ENCODE measurements at regions not wholly inside any gene's neighbourhood (a gene's known extent, or its start where the extent isn't known, plus 50 kb on each side); places are given as distances from the start of the nearest gene placed in this dataset.

DNA sequence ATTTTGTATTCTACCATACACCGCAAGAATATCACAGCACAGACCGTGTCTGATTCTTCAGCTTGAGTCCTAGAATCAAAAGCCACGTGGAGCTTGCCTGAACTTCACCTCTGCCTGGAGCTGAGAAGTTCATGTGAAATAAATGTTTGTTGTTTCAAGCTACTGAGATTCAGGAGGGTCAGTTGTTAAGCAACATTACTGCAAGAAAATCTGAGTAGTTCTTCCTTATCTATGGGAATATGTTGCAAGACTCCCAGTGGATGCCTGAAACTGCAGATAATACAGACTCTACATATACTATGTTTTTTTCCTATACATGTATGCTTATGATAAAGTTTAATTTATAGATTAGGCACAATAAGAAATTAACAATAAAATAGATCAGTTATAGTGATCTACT, 995.3 kb downstream of the TBC1D22A start:
- Histone ChIP-seq H3K4me2 (ENCODE audit: low read depth, low read length, poor library complexity, severe bottlenecking) (no peak overlapping the region), H3K9me2 (replicated peaks; ENCODE audit: insufficient read depth, low read length) (no peaks in the 10 kb centered on the region), H2AFZ (ENCODE audit: low read depth, low read length, severe bottlenecking) (no peak overlapping the region), H3K27me3 (ENCODE audit: low read length) (no peaks in the 10 kb centered on the region), H3K9ac (ENCODE audit: low read length) (no peak overlapping the region), H3K36me3 (ENCODE audit: low read length) (no peaks in the 10 kb centered on the region), H3K27ac (ENCODE audit: low read depth, low read length) (no peak overlapping the region), H3K79me2 (ENCODE audit: insufficient read depth, low read length) (no peaks in the 10 kb centered on the region), H3K9me3 (ENCODE audit: insufficient read depth, low read length) (no peaks in the 10 kb centered on the region), H4K20me1 (ENCODE audit: low read depth, low read length) (no peaks in the 10 kb centered on the region), H3K4me3 (ENCODE audit: insufficient read depth, low read length, poor library complexity, severe bottlenecking) (no peak overlapping the region), H3F3A (ENCODE audit: insufficient read depth) (no peaks in the 10 kb centered on the region)
- TF ChIP-seq EZH2phosphoT487 (conservative IDR thresholded peaks at IDR 0.05; ENCODE audit: low read length): no peak
- TF ChIP-seq, protein P1, sequence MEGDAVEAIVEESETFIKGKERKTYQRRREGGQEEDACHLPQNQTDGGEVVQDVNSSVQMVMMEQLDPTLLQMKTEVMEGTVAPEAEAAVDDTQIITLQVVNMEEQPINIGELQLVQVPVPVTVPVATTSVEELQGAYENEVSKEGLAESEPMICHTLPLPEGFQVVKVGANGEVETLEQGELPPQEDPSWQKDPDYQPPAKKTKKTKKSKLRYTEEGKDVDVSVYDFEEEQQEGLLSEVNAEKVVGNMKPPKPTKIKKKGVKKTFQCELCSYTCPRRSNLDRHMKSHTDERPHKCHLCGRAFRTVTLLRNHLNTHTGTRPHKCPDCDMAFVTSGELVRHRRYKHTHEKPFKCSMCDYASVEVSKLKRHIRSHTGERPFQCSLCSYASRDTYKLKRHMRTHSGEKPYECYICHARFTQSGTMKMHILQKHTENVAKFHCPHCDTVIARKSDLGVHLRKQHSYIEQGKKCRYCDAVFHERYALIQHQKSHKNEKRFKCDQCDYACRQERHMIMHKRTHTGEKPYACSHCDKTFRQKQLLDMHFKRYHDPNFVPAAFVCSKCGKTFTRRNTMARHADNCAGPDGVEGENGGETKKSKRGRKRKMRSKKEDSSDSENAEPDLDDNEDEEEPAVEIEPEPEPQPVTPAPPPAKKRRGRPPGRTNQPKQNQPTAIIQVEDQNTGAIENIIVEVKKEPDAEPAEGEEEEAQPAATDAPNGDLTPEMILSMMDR (IDR thresholded peaks at IDR 0.05; ENCODE audit: insufficient read depth, low read length, poor library complexity, severe bottlenecking): no peak

DNA sequence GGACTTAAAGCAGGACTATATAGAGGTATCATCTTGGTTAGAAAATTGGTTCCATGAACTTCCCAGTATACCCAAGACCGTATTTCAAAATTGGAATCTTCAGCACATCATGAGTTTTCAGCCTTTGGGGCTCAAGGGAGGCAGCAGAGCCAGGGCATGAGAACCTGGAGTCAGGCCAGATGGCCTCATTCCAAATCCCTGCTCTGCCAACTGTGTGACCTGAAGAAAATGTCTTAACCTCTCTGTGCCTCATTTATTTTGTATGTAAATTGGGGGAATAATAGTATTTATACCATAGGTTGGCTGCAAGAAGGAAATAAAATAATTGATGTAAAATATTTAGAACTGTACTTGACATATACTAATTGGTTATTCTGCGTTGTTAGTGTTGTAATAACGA, 987.6 kb downstream of the TBC1D22A start:
- TF ChIP-seq, protein P1 (IDR thresholded peaks at IDR 0.05; ENCODE audit: insufficient read depth, low read length, poor library complexity, severe bottlenecking): no peak
- no peak for TF ChIP-seq EZH2phosphoT487 (conservative IDR thresholded peaks at IDR 0.05; ENCODE audit: low read length)
- Histone ChIP-seq H2AFZ (ENCODE audit: low read depth, low read length, severe bottlenecking) (no peak overlapping the region), H3K27ac (ENCODE audit: low read depth, low read length) (no peak overlapping the region), H3K79me2 (ENCODE audit: insufficient read depth, low read length) (no peaks in the 10 kb centered on the region), H3K27me3 (ENCODE audit: low read length) (no peaks in the 10 kb centered on the region), H3K9me2 (replicated peaks; ENCODE audit: insufficient read depth, low read length) (no peaks in the 10 kb centered on the region), H3K4me2 (ENCODE audit: low read depth, low read length, poor library complexity, severe bottlenecking) (no peak overlapping the region), H3K9me3 (ENCODE audit: insufficient read depth, low read length) (no peaks in the 10 kb centered on the region), H4K20me1 (ENCODE audit: low read depth, low read length) (no peaks in the 10 kb centered on the region), H3F3A (ENCODE audit: insufficient read depth) (no peaks in the 10 kb centered on the region), H3K4me3 (ENCODE audit: insufficient read depth, low read length, poor library complexity, severe bottlenecking) (no peak overlapping the region), H3K36me3 (ENCODE audit: low read length) (no peaks in the 10 kb centered on the region), H3K9ac (ENCODE audit: low read length) (no peak overlapping the region)

DNA sequence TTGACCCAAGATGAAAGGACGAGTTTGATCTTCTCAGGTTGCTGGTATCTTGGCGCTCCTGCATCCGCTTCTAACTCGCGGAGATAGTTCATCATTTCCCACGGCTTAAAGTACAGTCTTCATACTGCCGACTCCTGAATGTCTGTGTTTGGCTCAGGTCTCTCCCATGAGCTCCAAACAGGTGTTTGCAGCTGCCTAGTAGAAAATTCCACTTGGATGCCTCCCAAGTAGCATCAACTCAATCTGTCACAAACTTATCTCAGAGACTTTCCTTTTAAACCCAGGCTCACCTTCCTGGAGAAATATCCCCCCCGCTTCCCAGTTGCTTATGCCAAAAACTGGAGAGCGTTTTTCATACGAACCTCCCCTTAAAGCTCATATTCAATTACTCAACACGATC, 986.5 kb downstream of the TBC1D22A start:
- H3K36me3 ChIP-seq (ENCODE audit: low read length): no peaks in the 10 kb centered on the region

More for the DNA sequence above, 986.5 kb downstream of the TBC1D22A start:
- Histone ChIP-seq H3K9me3 (ENCODE audit: insufficient read depth, low read length) (no peaks in the 10 kb centered on the region), H3F3A (ENCODE audit: insufficient read depth) (no peaks in the 10 kb centered on the region), H3K79me2 (ENCODE audit: insufficient read depth, low read length) (no peaks in the 10 kb centered on the region), H3K27ac (ENCODE audit: low read depth, low read length) (no peak overlapping the region), H3K9me2 (replicated peaks; ENCODE audit: insufficient read depth, low read length) (no peaks in the 10 kb centered on the region), H3K4me2 (ENCODE audit: low read depth, low read length, poor library complexity, severe bottlenecking) (no peak overlapping the region), H4K20me1 (ENCODE audit: low read depth, low read length) (no peaks in the 10 kb centered on the region), H3K4me3 (ENCODE audit: insufficient read depth, low read length, poor library complexity, severe bottlenecking) (no peak overlapping the region), H3K27me3 (ENCODE audit: low read length) (no peaks in the 10 kb centered on the region), H2AFZ (ENCODE audit: low read depth, low read length, severe bottlenecking) (no peak overlapping the region), H3K9ac (ENCODE audit: low read length) (no peak overlapping the region)
- no peak for TF ChIP-seq EZH2phosphoT487 (conservative IDR thresholded peaks at IDR 0.05; ENCODE audit: low read length)
- TF ChIP-seq, protein P1 (IDR thresholded peaks at IDR 0.05; ENCODE audit: insufficient read depth, low read length, poor library complexity, severe bottlenecking): no peak
